ENCODE measurements at regions not wholly inside any gene's neighbourhood (a gene's known extent, or its start where the extent isn't known, plus 50 kb on each side); places are given as distances from the start of the nearest gene placed in this dataset.

- no peak for DNase-seq
These were observed 341.2 kb upstream of the SLC14A2 start for GRCh38 chr18:45274026-45274425.

- DNase-seq: no peak
These were observed 339.7 kb upstream of the SLC14A2 start for GRCh38 chr18:45275367-45276113.

GRCh38 chr18:45276878-45277277 is 338.4 kb upstream of the SLC14A2 start:
- no peak for DNase-seq

- DNase-seq: no peak
These were observed 337.4 kb upstream of the SLC14A2 start for GRCh38 chr18:45277908-45278307.

- DNase-seq: no peak
These were observed 334.6 kb upstream of the SLC14A2 start for GRCh38 chr18:45280481-45281276.

- DNase-seq: no peak
These were observed 333.0 kb upstream of the SLC14A2 start for GRCh38 chr18:45282101-45282812.

GRCh38 chr18:45284174-45284573 is 331.1 kb upstream of the SLC14A2 start:
- DNase-seq: no peak

- no peak for DNase-seq
These were observed 330.4 kb upstream of the SLC14A2 start for GRCh38 chr18:45284851-45285250.

GRCh38 chr18:45285251-45285650 is 330.0 kb upstream of the SLC14A2 start:
- DNase-seq: no peak

GRCh38 chr18:45286431-45286830 is 328.8 kb upstream of the SLC14A2 start:
- no peak for DNase-seq

- no peak for DNase-seq
These were observed 327.7 kb upstream of the SLC14A2 start for GRCh38 chr18:45287531-45287930.

GRCh38 chr18:45290364-45290763 is 324.9 kb upstream of the SLC14A2 start:
- DNase-seq: no peak

GRCh38 chr18:45291621-45292615 is 323.4 kb upstream of the SLC14A2 start:
- DNase-seq: no peak

- no peak for DNase-seq
These were observed 319.9 kb upstream of the SLC14A2 start for GRCh38 chr18:45295388-45295787.

- DNase-seq: no peak
These were observed 316.3 kb upstream of the SLC14A2 start for GRCh38 chr18:45298986-45299385.

GRCh38 chr18:45303026-45303425 is 312.2 kb upstream of the SLC14A2 start:
- no peak for DNase-seq

GRCh38 chr18:45304558-45304957 is 310.7 kb upstream of the SLC14A2 start:
- DNase-seq: no peak

GRCh38 chr18:45312555-45313126 is 302.6 kb upstream of the SLC14A2 start:
- no peak for DNase-seq

GRCh38 chr18:45316127-45316526 is 299.1 kb upstream of the SLC14A2 start:
- no peak for DNase-seq

- DNase-seq: no peak
These were observed 297.2 kb upstream of the SLC14A2 start for GRCh38 chr18:45317948-45318640.

- DNase-seq: no peak
These were observed 294.6 kb upstream of the SLC14A2 start for GRCh38 chr18:45320724-45321123.
